A204.1 (cell line): ENCODE measurements at regions not wholly inside any gene's neighbourhood (a gene's known extent, or its start where the extent isn't known, plus 50 kb on each side); places are given as distances from the start of the nearest gene placed in this dataset.
"Not testable (repeated sequence)": the region's sequence is repeated elsewhere in the genome, so short reads cannot be mapped to it uniquely, and the experiment has no call there.

Source experiments
- FAIRE-seq: peaks from 2 replicates; lab custom pipeline; 2012; peaks lifted over from hg19 to GRCh38; lab: Jason Lieb, UNC

GRCh38 chr13:68944272-68944671 is 1163.4 kb upstream of the ATXN8OS start:
- FAIRE-seq: no peak

- no peak for FAIRE-seq
Observed at GRCh38 chr13:68940049-68940448, 1167.6 kb upstream of the ATXN8OS start.

GRCh38 chr13:68938639-68939038 is 1169.0 kb upstream of the ATXN8OS start:
- FAIRE-seq: no peak

- FAIRE-seq: no peak
Observed at GRCh38 chr13:68929075-68929745, 1178.4 kb upstream of the ATXN8OS start.

- FAIRE-seq: peak; percentile 11
Observed at GRCh38 chr13:68927387-68928026, 1180.1 kb upstream of the ATXN8OS start.

GRCh38 chr13:68923995-68924394 is 1183.6 kb upstream of the ATXN8OS start:
- FAIRE-seq: no peak

- no peak for FAIRE-seq
Observed at GRCh38 chr13:68908879-68909278, 1198.7 kb upstream of the ATXN8OS start.

GRCh38 chr13:68905186-68905585 is 1202.4 kb upstream of the ATXN8OS start:
- no peak for FAIRE-seq

GRCh38 chr13:68897331-68897928 is 1210.2 kb upstream of the ATXN8OS start:
- no peak for FAIRE-seq

GRCh38 chr13:68895696-68896095 is 1211.9 kb upstream of the ATXN8OS start:
- FAIRE-seq: no peak

GRCh38 chr13:68893721-68894120 is 1213.9 kb upstream of the ATXN8OS start:
- not testable (repeated sequence) for FAIRE-seq

- not testable (repeated sequence) for FAIRE-seq
Observed at GRCh38 chr13:68892596-68892995, 1215.0 kb upstream of the ATXN8OS start.

- FAIRE-seq: not testable (repeated sequence)
Observed at GRCh38 chr13:68890101-68890500, 1217.5 kb upstream of the ATXN8OS start.

GRCh38 chr13:68888832-68889231 is 1218.8 kb upstream of the ATXN8OS start:
- no peak for FAIRE-seq

GRCh38 chr13:68872338-68872737 is 1235.3 kb upstream of the ATXN8OS start:
- FAIRE-seq: no peak

- no peak for FAIRE-seq
Observed at GRCh38 chr13:68851026-68851425, 1256.6 kb upstream of the ATXN8OS start.

- no peak for FAIRE-seq
Observed at GRCh38 chr13:68850160-68850559, 1257.5 kb upstream of the ATXN8OS start.

- no peak for FAIRE-seq
Observed at GRCh38 chr13:68846663-68847062, 1261.0 kb upstream of the ATXN8OS start.

- no peak for FAIRE-seq
Observed at GRCh38 chr13:68834375-68834774, 1273.3 kb upstream of the ATXN8OS start.

GRCh38 chr13:68816715-68817114 is 1290.9 kb upstream of the ATXN8OS start:
- no peak for FAIRE-seq

- no peak for FAIRE-seq
Observed at GRCh38 chr13:68813180-68813796, 1294.3 kb upstream of the ATXN8OS start.

- no peak for FAIRE-seq
Observed at GRCh38 chr13:68810660-68811059, 1297.0 kb upstream of the ATXN8OS start.

- no peak for FAIRE-seq
Observed at GRCh38 chr13:68808456-68808855, 1299.2 kb upstream of the ATXN8OS start.
